Breast epithelium (tissue), 4 donors: ENCODE measurements at regions not wholly inside any gene's neighbourhood (a gene's known extent, or its start where the extent isn't known, plus 50 kb on each side); places are given as distances from the start of the nearest gene placed in this dataset.
A peak's percentile ranks its signal among the peaks of the same experiment; 100 is the strongest.

Experiments
- DNase-seq, 2 donors: peaks; one replicate each; pipeline ENCODE4 v3.0.0-alpha.2; 2019; ENCODE audit warnings: low spot score in 2 of 2
- H3K27ac ChIP-seq, 2 donors: fragments of 200-600 bp; sonication (generic) in 1 of 2; one replicate each; pipeline ENCODE4 v1.5.1; 2016 to 2019; ENCODE audit warnings: mild to moderate bottlenecking in 1 of 2
- H3K27me3 ChIP-seq, 2 donors: fragments of 200-600 bp; sonication (generic) in 1 of 2; one replicate each; pipeline versions ENCODE4 v1.5.1 to v1.6.0; 2017 to 2019; ENCODE audit warnings: control low read depth in 1 of 2, mild to moderate bottlenecking in 1 of 2
- H3K36me3 ChIP-seq: fragments of 200-600 bp; one replicate; pipeline ENCODE4 v1.5.1; 2019
- H3K4me1 ChIP-seq, 2 donors: fragments of 200-600 bp; sonication (generic); one replicate each; pipeline ENCODE4 v1.5.1; 2016 to 2019; ENCODE audit warnings: control low read depth in 1 of 2
- H3K4me3 ChIP-seq, 3 donors: fragments of 200-600 bp; sonication (generic); 1 replicate in 2 of 3; 2 replicates in 1 of 3; pipeline ENCODE4 v1.5.1; 2016 to 2019; ENCODE audit warnings: mild to moderate bottlenecking in 3 of 3, moderate library complexity in 2 of 3
- H3K9me3 ChIP-seq, 2 donors: fragments of 200-600 bp; sonication (generic) in 1 of 2; one replicate each; pipeline ENCODE4 v1.5.1; 2016 to 2019; ENCODE audit warnings: control low read depth in 1 of 2
- CTCF ChIP-seq, 3 donors: fragments of 450-650 bp; IDR thresholded peaks; one replicate each; pipeline ENCODE4 v1.5.1; 2016 to 2017; ENCODE audit warnings: antibody characterized with exemption in 3 of 3, mild to moderate bottlenecking in 3 of 3, moderate library complexity in 3 of 3
- POLR2A ChIP-seq: fragments of 450-650 bp; IDR thresholded peaks from one replicate; pipeline ENCODE4 v1.6.1; 2016; ENCODE audit warnings: antibody characterized with exemption, mild to moderate bottlenecking, moderate library complexity
- POLR2AphosphoS5 ChIP-seq, 3 donors: sonication (generic); formaldehyde crosslinking; IDR thresholded peaks; one replicate each; pipeline ENCODE4 v1.6.1; 2017; ENCODE audit warnings: antibody characterized with exemption in 3 of 3
- intact Hi-C: fragments of 100-400 bp; cut with DNase I; formaldehyde crosslinking; loops from one replicate; pipeline ENCODE4 v1.15.1; 2023; ENCODE audit warnings: low total_unique reads

- H3K27me3 ChIP-seq = no peaks in the 10 kb centered on the region
- H3K9me3 ChIP-seq = no peaks in the 10 kb centered on the region
- peaks cover 0 to 6% of the 10 kb centered on the region in 2 donors for H3K4me1 ChIP-seq
- TF ChIP-seq POLR2AphosphoS5 (IDR thresholded peaks at IDR 0.05) (no peak), CTCF (IDR thresholded peaks at IDR 0.05) (no peak), POLR2A (no peak)
- H3K36me3 ChIP-seq = no peaks in the 10 kb centered on the region
- no peak overlapping the region for H3K4me3 ChIP-seq
- peak overlapping the region; percentile 43 to 52 for H3K27ac ChIP-seq
- no peak for DNase-seq
- intact Hi-C loops = no loop called here
These were observed 62.7 kb upstream of the EPS8L3 start for GRCh38 chr1:109826446-109826845.

DNA sequence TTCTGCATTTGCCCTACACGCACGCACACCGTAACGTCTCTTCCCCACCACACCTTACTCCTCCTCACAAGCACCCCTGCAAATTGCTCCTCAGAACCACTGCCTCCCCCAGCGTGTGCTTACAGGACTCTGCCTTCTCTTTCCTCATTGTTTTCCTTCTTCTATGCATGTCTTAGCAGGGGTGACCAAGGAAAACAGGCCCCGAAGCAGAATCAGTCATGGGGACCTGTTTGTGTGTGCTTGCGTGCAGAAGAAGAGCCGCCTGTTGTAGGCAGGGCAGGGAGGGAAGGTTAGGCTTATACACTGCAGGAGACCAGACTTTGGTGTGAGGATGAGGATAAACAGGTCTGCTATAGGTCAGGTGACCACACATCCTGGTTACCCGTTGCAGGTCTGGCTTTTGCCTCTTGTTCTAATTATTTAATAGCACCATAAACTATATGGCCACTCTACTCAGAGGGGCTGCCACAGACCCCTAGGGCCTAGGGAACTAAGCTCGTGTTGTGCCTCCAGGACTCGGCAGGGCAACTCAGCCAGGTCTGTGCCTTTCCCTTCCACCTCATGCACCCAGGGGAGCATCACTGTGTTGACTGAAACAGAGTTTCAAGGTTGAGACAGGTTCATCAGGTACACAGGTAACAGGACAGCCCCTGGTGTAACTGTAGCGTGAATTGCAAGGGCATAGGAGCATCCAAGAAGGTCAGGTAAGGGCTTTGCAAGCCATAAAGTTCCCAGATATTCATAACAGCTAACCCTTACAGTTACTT, 60.8 kb upstream of the EPS8L3 start:
- intact Hi-C loops = no loop called here
- Histone ChIP-seq H3K4me1 (peaks cover 0 to 6% of the 10 kb centered on the region in 2 donors), H3K27ac (peak overlapping the region; percentile 25 to 86), H3K9me3 (no peaks in the 10 kb centered on the region), H3K27me3 (no peaks in the 10 kb centered on the region), H3K4me3 (no peak overlapping the region), H3K36me3 (no peaks in the 10 kb centered on the region)
- TF ChIP-seq POLR2A (no peak), POLR2AphosphoS5 (IDR thresholded peaks at IDR 0.05) (no peak), CTCF (IDR thresholded peaks at IDR 0.05) (no peak)
- no peak for DNase-seq

DNA sequence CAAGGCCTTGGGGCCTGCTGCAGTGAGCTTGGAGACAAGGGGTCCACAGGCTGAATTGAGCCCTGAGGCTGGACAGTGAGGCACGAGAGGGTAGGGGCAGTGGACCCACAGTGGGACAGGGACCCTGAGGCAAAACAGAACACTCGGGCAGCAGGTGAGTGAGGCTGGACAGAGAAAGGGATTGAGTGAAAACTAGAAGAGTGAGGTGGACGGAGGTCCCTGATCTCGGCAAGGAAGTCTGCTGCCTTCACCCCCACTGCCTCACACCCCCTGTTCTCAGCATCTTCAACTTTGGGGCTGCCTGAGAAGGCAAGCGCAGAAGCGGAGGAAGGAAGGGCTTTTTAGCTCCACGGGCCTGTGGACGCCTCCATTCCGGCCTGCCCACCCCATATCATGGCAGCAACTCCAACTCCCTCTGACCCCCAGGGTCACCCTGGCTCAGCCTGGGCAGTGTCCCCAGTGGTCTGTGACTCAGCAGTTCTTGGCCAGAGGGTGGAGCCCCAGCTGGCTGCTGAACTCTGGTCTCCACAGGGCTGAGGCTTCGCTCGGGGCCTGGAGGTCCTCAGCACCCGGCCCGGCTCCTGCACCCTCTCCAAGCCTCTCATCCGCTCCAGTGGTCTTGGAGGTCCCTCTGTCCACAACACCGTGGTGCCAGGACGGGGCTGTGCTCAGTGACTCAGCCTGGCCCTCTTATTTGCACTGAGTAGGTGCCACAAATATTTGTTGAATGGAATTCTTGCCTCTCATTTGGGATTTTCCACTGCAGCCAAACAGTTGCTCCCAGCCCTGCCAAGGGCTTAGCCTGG, 60.0 kb upstream of the EPS8L3 start:
- TF ChIP-seq POLR2AphosphoS5 (IDR thresholded peaks at IDR 0.05) (no peak), CTCF (IDR thresholded peaks at IDR 0.05) (no peak)
- Histone ChIP-seq H3K27ac (peak overlapping the region; percentile 25 to 86), H3K36me3 (no peaks in the 10 kb centered on the region), H3K9me3 (no peaks in the 10 kb centered on the region), H3K27me3 (no peaks in the 10 kb centered on the region), H3K4me1 (peaks cover 0 to 6% of the 10 kb centered on the region in 2 donors), H3K4me3 (no peak overlapping the region)
- intact Hi-C loops = no loop called here
- DNase-seq = no peak

GRCh38 chr1:109822749-109823542, 59.2 kb upstream of the EPS8L3 start:
- DNase-seq = no peak
- no peaks in the 10 kb centered on the region for H3K36me3 ChIP-seq
- intact Hi-C loops = no loop called here
- TF ChIP-seq POLR2A = no peak
- no peak for TF ChIP-seq CTCF (IDR thresholded peaks at IDR 0.05)
- no peak for TF ChIP-seq POLR2AphosphoS5 (IDR thresholded peaks at IDR 0.05)
- no peaks in the 10 kb centered on the region for H3K9me3 ChIP-seq
- peak overlapping the region in 1 of 2 donors; percentile 86 for H3K27ac ChIP-seq
- H3K4me1 ChIP-seq = peaks cover 0 to 6% of the 10 kb centered on the region in 2 donors
- H3K4me3 ChIP-seq = no peak overlapping the region
- H3K27me3 ChIP-seq = no peaks in the 10 kb centered on the region
